Left ventricle myocardium inferior (tissue), 1 donor: ENCODE measurements at regions not wholly inside any gene's neighbourhood (a gene's known extent, or its start where the extent isn't known, plus 50 kb on each side); places are given as distances from the start of the nearest gene placed in this dataset.

Experiments
- DNase-seq: peaks from one replicate; pipeline ENCODE4 v3.0.0-alpha.2; 2020
- H3K27ac ChIP-seq: fragments of 200-600 bp; replicated peaks from 2 replicates; pipeline ENCODE4 v1.8.0; 2021
- H3K27me3 ChIP-seq: fragments of 200-600 bp; 2 replicates; pipeline ENCODE4 v1.8.0; 2021; ENCODE audit warnings: low read depth
- H3K36me3 ChIP-seq: fragments of 200-600 bp; 2 replicates; pipeline ENCODE4 v1.8.0; 2021
- H3K4me1 ChIP-seq: fragments of 200-600 bp; 2 replicates; pipeline ENCODE4 v1.8.0; 2021
- H3K4me3 ChIP-seq: fragments of 200-600 bp; 2 replicates; pipeline ENCODE4 v1.8.0; 2021; ENCODE audit warnings: mild to moderate bottlenecking, moderate library complexity
- H3K9me3 ChIP-seq: fragments of 200-600 bp; replicated peaks from 2 replicates; pipeline ENCODE4 v1.8.0; 2021
- intact Hi-C: fragments of 100-400 bp; cut with micrococcal nuclease; formaldehyde crosslinking; loops from one replicate; pipeline ENCODE4 v1.11.0; 2022
- TF ChIP-seq, protein P1 (sequence below): fragments of 200-600 bp; IDR thresholded peaks from 2 replicates; pipeline ENCODE4 v1.8.0; 2021; ENCODE audit warnings: antibody characterized with exemption, mild to moderate bottlenecking, borderline replicate concordance
- donor health status: DM: no; HTN: yes; CAD: no; lungs with severe emphysema.

DNA sequence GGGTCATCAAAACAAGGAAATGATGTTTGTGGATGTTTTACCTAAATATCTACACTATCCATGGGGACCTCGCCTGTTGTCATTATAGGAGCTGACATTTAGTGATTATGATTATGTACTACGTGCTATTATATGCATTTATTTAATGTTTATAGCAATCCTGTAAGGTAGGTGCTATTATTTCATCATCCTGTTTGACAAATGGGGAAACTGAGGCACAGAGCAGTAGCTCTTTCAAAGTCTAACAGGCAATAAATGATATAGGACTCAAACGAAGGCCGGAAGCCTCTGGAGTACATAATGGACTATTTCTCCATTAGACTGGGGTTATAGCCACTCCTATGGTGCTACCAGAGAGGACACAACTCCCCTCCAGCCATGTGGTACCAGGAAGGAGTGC is 60.6 kb upstream of the KDM7A start:
- Histone ChIP-seq H3K4me3 (no peak overlapping the region), H3K9me3 (no peaks in the 10 kb centered on the region), H3K27me3 (peaks cover 6% of the 10 kb centered on the region), H3K4me1 (peaks cover 7% of the 10 kb centered on the region), H3K27ac (no peak overlapping the region), H3K36me3 (no peaks in the 10 kb centered on the region)
- intact Hi-C loops: no loop called here
- no peak for DNase-seq
- TF ChIP-seq, protein P1, sequence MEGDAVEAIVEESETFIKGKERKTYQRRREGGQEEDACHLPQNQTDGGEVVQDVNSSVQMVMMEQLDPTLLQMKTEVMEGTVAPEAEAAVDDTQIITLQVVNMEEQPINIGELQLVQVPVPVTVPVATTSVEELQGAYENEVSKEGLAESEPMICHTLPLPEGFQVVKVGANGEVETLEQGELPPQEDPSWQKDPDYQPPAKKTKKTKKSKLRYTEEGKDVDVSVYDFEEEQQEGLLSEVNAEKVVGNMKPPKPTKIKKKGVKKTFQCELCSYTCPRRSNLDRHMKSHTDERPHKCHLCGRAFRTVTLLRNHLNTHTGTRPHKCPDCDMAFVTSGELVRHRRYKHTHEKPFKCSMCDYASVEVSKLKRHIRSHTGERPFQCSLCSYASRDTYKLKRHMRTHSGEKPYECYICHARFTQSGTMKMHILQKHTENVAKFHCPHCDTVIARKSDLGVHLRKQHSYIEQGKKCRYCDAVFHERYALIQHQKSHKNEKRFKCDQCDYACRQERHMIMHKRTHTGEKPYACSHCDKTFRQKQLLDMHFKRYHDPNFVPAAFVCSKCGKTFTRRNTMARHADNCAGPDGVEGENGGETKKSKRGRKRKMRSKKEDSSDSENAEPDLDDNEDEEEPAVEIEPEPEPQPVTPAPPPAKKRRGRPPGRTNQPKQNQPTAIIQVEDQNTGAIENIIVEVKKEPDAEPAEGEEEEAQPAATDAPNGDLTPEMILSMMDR: no peak

GRCh38 chr7:140236626-140237025 is 59.8 kb upstream of the KDM7A start:
- intact Hi-C loops: no loop called here

DNA sequence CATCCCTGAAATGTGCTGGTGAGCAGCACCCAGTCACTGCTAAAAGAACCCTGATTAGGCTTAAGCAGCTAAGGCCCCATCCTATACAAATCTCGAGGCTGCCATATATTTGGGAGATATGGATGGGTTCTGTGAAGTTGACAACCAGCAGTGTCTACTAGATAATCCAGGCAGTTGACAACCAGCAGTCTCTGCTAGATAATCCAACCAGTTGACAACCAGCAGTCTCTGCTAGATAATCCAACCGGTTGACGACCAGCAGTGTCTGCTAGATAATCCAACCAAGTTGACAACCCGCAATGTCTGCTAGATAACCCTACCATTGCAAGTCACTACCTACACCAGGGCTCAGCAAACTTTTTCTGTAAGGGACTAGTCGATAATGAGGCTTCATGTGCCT is 58.3 kb upstream of the KDM7A start:
- H3K27ac ChIP-seq: no peak overlapping the region
- H3K27me3 ChIP-seq: peaks cover 16% of the 10 kb centered on the region
- no peaks in the 10 kb centered on the region for H3K36me3 ChIP-seq
- H3K4me3 ChIP-seq: no peak overlapping the region
- TF ChIP-seq, protein P1: no peak
- H3K9me3 ChIP-seq: no peaks in the 10 kb centered on the region
- H3K4me1 ChIP-seq: peaks cover 20% of the 10 kb centered on the region
- intact Hi-C loops: no loop called here
- no peak for DNase-seq

More at GRCh38 chr7:140236626-140237025, 59.8 kb upstream of the KDM7A start:
- no peaks in the 10 kb centered on the region for H3K9me3 ChIP-seq
- peaks cover 6% of the 10 kb centered on the region for H3K27me3 ChIP-seq
- no peak for DNase-seq
- no peak overlapping the region for H3K4me3 ChIP-seq
- no peaks in the 10 kb centered on the region for H3K36me3 ChIP-seq
- TF ChIP-seq, protein P1: no peak
- H3K27ac ChIP-seq: no peak overlapping the region
- peaks cover 5% of the 10 kb centered on the region for H3K4me1 ChIP-seq

DNA sequence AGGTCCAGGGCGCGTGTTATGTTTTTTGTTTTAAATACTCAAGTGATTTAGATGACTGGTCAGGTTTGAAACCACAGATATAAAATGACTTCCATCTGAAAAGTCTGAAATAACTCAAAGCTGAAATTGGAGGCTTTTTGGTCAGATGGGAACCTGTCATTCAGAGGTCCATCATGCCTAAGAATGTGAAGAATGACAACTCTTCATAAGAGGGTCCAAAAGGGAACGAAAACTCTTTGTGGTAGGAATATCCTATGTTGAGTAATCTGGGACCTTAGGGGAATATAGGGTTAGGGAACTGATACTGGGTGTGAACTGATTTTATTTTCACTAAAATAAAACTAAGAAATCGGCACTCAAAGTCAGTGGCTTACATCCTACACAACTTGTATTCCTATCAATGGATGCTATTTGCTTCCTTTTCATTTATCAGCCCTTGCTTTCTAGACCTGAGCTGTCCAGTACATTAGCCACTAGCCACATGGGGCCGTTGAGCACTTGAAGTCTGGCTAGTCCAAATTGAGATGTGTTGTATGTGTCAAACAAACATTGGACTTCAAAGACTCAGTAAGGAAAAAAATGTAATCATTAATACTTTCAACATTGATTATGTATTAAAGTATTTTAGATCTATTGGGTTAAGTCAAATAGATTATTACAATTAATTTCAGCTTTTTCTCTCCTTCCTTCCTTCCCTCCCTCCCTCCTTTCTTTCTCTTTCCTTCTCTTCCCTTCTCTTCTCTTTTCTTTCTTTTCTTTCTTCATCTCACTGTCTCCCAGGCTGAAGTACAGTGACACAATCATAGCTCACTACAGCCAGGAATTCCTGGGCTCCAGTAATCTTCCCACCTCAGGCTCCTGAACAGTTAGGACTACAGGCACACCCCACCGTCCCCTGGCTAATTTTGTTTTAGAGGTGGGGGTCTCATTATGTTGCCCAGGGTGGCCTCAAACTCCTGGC is 56.5 kb upstream of the KDM7A start:
- no peak for DNase-seq
- Histone ChIP-seq H3K27me3 (peaks cover 19% of the 10 kb centered on the region), H3K4me3 (no peak overlapping the region), H3K36me3 (no peaks in the 10 kb centered on the region), H3K4me1 (peaks cover 28% of the 10 kb centered on the region), H3K27ac (no peak overlapping the region), H3K9me3 (no peaks in the 10 kb centered on the region)
- intact Hi-C loops: no loop called here
- TF ChIP-seq, protein P1: no peak

DNA sequence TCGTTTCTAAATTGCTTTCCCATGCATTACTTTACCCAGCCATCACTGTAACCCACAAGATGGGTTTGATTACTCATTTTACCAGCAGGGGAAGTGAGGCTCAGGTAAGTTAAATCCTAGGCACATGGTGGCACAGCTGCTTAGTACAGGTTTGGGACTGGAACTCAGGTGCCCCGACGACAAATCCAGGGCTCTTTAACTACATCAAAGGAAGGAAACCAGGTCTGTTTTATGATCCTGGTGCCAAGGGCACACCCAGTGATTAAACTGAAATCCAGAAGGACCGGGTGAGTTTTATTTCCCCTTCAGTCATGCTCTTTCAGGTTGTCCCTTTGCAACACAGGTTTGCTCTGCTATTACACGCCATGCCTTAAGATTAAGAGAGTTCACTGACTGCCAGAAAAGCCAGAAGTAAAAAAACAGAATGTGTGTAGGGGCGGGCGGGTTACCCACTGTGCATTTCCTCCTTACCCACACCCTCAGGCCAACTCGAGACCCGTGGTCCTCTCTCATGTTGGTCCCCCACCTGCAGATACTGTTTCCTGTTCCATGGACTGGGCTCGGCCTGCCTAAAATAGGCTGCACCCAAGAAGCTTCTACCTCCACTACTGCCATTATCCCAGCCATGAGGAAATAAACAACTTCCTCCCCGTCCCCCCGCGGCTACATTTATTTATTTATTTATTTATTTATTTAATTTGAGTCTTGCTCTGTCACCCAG is 55.1 kb upstream of the KDM7A start:
- H3K4me3 ChIP-seq: peak overlapping the region; percentile 74
- TF ChIP-seq, protein P1: no peak
- intact Hi-C loops: no loop called here

More for the DNA sequence above, 55.1 kb upstream of the KDM7A start:
- H3K27me3 ChIP-seq: peaks cover 16% of the 10 kb centered on the region
- DNase-seq: no peak
- peak overlapping the region; percentile 68 for H3K27ac ChIP-seq
- no peaks in the 10 kb centered on the region for H3K36me3 ChIP-seq
- peaks cover 28% of the 10 kb centered on the region for H3K4me1 ChIP-seq
- H3K9me3 ChIP-seq: no peaks in the 10 kb centered on the region
